22Rv1 (cell line): ENCODE measurements at regions not wholly inside any gene's neighbourhood (a gene's known extent, or its start where the extent isn't known, plus 50 kb on each side); places are given as distances from the start of the nearest gene placed in this dataset.
"Not testable (repeated sequence)": the region's sequence is repeated elsewhere in the genome, so short reads cannot be mapped to it uniquely, and the experiment has no call there.

ENCODE experiments used
- H3K27ac ChIP-seq: fragments of 450-650 bp; 2 replicates; pipeline ENCODE4 v1.5.1; 2017
- CTCF ChIP-seq: fragments of 450-650 bp; IDR thresholded peaks from 2 replicates; pipeline ENCODE4 v1.5.1; 2017; ENCODE audit warnings: mild to moderate bottlenecking
- ZFX ChIP-seq: fragments of 450-650 bp; IDR thresholded peaks from 2 replicates; pipeline ENCODE4 v1.6.1; 2017; ENCODE audit warnings: antibody characterized with exemption, borderline replicate concordance

DNA sequence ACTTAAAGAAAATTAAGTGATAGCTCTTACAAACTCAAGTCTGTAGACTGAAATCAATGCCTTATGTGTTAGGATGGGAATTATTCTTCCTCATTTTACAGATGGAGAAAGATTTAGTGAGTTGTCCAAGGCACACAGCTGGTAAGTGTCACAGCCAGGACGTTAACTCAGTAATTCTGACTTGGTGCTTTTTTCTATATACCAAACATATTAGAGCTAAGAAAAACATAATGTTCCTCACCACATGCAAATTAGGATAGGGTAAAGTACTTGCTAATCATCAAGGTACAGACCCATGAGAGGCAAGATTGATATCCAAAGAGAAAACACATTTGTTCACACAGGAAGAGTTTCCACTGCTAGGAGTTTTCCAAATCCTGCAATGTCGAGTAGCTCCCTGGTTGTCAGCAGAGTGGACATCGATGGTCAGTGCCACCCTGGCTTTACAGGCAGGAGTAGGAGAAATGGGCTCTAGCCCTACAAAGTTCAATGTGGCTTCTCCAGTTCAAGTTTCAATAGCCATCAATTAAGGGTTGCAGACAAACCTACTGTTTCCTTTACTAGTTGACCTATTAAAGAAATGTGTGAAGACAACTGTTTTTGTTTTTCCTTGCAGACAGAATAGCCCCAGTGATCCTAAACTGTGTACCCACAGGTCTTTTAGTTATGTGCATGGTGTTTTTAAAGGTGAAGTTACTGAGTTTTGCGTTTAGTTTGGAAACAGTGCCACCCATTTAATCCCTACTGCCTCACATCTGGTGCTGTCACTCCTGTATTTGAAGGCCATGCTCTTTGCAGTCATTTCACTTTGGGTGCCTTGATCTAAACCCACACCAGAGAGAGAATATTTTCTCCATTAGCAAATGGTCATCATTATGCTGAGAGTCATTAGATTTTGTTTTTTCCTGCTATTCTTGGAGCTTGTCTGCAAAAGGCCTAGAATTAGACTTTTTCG, 460.8 kb upstream of the SMARCA2 start:
- TF ChIP-seq CTCF = no peak
- TF ChIP-seq ZFX = no peak
- H3K27ac ChIP-seq = no peak overlapping the region

DNA sequence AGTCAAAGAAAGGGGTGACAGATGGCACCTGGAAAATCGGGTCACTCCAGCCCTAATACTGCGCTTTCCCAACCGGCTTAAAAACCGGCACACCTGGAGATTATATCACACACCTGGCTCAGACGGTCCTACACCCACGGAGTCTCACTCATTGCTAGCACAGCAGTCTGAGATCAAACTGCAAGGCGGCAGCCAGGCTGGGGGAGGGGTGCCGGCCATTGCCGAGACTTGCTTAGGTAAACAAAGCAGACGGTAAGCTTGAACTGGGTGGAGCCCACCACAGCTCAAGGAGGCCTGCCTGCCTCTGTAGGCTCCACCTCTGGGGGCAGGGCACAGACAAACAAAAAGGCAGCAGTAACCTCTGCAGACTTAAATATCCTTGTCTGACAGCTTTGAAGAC, 456.5 kb upstream of the SMARCA2 start:
- not testable (repeated sequence) for H3K27ac ChIP-seq

GRCh38 chr9:1575939-1576338, 439.2 kb upstream of the SMARCA2 start:
- TF ChIP-seq ZFX (no peak), CTCF (no peak)
- no peak overlapping the region for H3K27ac ChIP-seq

DNA sequence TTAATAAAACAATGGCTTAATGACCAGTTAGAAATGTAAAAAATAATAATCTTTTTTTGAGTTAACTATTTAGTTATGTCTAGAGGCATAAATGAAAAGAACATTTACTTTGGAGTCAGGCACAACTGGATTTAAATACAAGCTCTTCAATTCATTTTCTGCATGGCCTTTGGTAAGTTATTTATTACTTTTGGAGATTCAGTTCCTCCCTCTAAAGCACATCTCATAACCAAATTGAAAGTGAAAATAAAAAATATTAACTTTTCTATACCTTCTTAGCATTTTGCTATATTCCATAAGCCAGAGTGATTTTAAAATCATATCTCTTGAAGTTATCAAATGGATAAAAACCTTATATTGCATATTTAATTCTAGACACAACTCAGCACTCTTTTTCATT, 434.9 kb upstream of the SMARCA2 start:
- TF ChIP-seq CTCF (no peak), ZFX (no peak)
- H3K27ac ChIP-seq = no peak overlapping the region

- no peak overlapping the region for H3K27ac ChIP-seq
- TF ChIP-seq ZFX (no peak), CTCF (no peak)
Observed at GRCh38 chr9:1581926-1582325, 433.2 kb upstream of the SMARCA2 start.

- no peak overlapping the region for H3K27ac ChIP-seq
- TF ChIP-seq ZFX = no peak
- TF ChIP-seq CTCF = no peak
Observed at GRCh38 chr9:1591310-1591709, 423.8 kb upstream of the SMARCA2 start.

DNA sequence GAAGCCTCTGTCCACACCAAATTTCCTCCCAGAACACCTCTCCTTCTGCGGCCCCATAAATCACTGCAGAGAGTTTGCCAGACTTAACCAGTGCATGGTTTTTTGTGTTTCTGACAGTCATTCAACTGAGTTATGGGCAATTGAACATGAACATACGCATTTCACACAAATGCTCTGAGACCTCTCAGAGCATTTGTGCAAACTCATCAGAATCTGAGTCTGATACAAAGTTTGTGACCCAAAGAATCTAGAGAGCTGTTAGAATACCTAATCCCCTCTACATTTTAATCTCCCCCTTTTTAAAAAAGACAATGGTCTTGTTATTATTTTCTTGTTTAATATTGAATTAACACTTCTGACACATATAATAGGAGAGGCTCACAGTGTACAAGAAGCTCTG, 416.9 kb upstream of the SMARCA2 start:
- H3K27ac ChIP-seq = no peak overlapping the region
- TF ChIP-seq ZFX (no peak), CTCF (no peak)
